ENCODE measurements at regions not wholly inside any gene's neighbourhood (a gene's known extent, or its start where the extent isn't known, plus 50 kb on each side); places are given as distances from the start of the nearest gene placed in this dataset.

GRCh38 chr1:168939110-168939946, 167.2 kb upstream of the ATP1B1 start:
- ChIA-PET POLR2A (no interaction called here), CTCF (no interaction called here)
- no peaks in the 10 kb centered on the region for H3K36me3 Mint-ChIP-seq (ENCODE audit: low read depth)
- Histone ChIP-seq H3K36me3 (ENCODE audit: insufficient read depth, low read length) (no peaks in the 10 kb centered on the region), H3K4me1 (ENCODE audit: insufficient read depth, low read length) (no peaks in the 10 kb centered on the region), H3K27me3 (ENCODE audit: control insufficient read depth in 1 of 2, insufficient read depth in 2 of 2, low read length in 2 of 2) (peaks cover 0 to 5% of the 10 kb centered on the region in 2 experiments), H3K4me3 (ENCODE audit: low read length) (no peak overlapping the region), H3K27ac (ENCODE audit: low read depth in 1 of 2, low read length in 2 of 2) (no peak overlapping the region), H3K9me3 (ENCODE audit: control insufficient read depth in 1 of 2, insufficient read depth in 1 of 2, low read length in 2 of 2) (no peaks in the 10 kb centered on the region)
- no peak overlapping the region for H3K27ac Mint-ChIP-seq
- H3K9me3 Mint-ChIP-seq, result peaks cover 6% of the 10 kb centered on the region
- DNase-seq (no peak), ATAC-seq (ENCODE audit: poor library complexity) (no peak)
- H3K4me1 Mint-ChIP-seq (ENCODE audit: low read depth), result no peaks in the 10 kb centered on the region
- peaks cover 23% of the 10 kb centered on the region for H3K27me3 Mint-ChIP-seq
- intact Hi-C loops (cut with DNase I, micrococcal nuclease), result no loop called here
- H3K4me3 Mint-ChIP-seq, result no peak overlapping the region
- TF ChIP-seq CTCF (IDR thresholded peaks at IDR 0.05), result no peak

GRCh38 chr1:168939947-168940223, 166.6 kb upstream of the ATP1B1 start:
- H3K27me3 ChIP-seq (ENCODE audit: control insufficient read depth in 1 of 2, insufficient read depth in 2 of 2, low read length in 2 of 2), result peaks cover 0 to 5% of the 10 kb centered on the region in 2 experiments
- intact Hi-C loops (cut with DNase I, micrococcal nuclease), result no loop called here
- no peak overlapping the region for H3K4me3 ChIP-seq (ENCODE audit: low read length)
- DNase-seq, result no peak
- ATAC-seq (ENCODE audit: poor library complexity), result no peak
- no peaks in the 10 kb centered on the region for H3K4me1 Mint-ChIP-seq (ENCODE audit: low read depth)
- ChIA-PET CTCF (no interaction called here), POLR2A (no interaction called here)
- no peak overlapping the region for H3K27ac ChIP-seq (ENCODE audit: low read depth in 1 of 2, low read length in 2 of 2)
- peaks cover 23% of the 10 kb centered on the region for H3K27me3 Mint-ChIP-seq
- no peak overlapping the region for H3K4me3 Mint-ChIP-seq
- H3K36me3 Mint-ChIP-seq (ENCODE audit: low read depth), result no peaks in the 10 kb centered on the region
- no peaks in the 10 kb centered on the region for H3K36me3 ChIP-seq (ENCODE audit: insufficient read depth, low read length)
- no peak overlapping the region for H3K27ac Mint-ChIP-seq
- peaks cover 6% of the 10 kb centered on the region for H3K9me3 Mint-ChIP-seq
- no peaks in the 10 kb centered on the region for H3K4me1 ChIP-seq (ENCODE audit: insufficient read depth, low read length)
- no peaks in the 10 kb centered on the region for H3K9me3 ChIP-seq (ENCODE audit: control insufficient read depth in 1 of 2, insufficient read depth in 1 of 2, low read length in 2 of 2)
- TF ChIP-seq CTCF (IDR thresholded peaks at IDR 0.05), result no peak

- Mint-ChIP-seq H3K4me3 (no peak overlapping the region), H3K9me3 (peaks cover 2% of the 10 kb centered on the region), H3K27me3 (peaks cover 28% of the 10 kb centered on the region), H3K4me1 (ENCODE audit: low read depth) (no peaks in the 10 kb centered on the region), H3K36me3 (ENCODE audit: low read depth) (no peaks in the 10 kb centered on the region), H3K27ac (no peak overlapping the region)
- DNase-seq, result no peak
- TF ChIP-seq CTCF (IDR thresholded peaks at IDR 0.05), result no peak
- ATAC-seq (ENCODE audit: poor library complexity), result no peak
- POLR2A ChIA-PET, result no interaction called here
- Histone ChIP-seq H3K36me3 (ENCODE audit: insufficient read depth, low read length) (no peaks in the 10 kb centered on the region), H3K27ac (ENCODE audit: low read depth in 1 of 2, low read length in 2 of 2) (no peak overlapping the region), H3K27me3 (ENCODE audit: control insufficient read depth in 1 of 2, insufficient read depth in 2 of 2, low read length in 2 of 2) (peaks cover 0 to 5% of the 10 kb centered on the region in 2 experiments), H3K4me3 (ENCODE audit: low read length) (no peak overlapping the region), H3K9me3 (ENCODE audit: control insufficient read depth in 1 of 2, insufficient read depth in 1 of 2, low read length in 2 of 2) (no peaks in the 10 kb centered on the region), H3K4me1 (ENCODE audit: insufficient read depth, low read length) (no peaks in the 10 kb centered on the region)
- intact Hi-C loops (cut with DNase I, micrococcal nuclease), result no loop called here
- CTCF ChIA-PET, result no interaction called here
Observed at GRCh38 chr1:168941640-168942039, 164.8 kb upstream of the ATP1B1 start.
